ENCODE measurements at regions not wholly inside any gene's neighbourhood (a gene's known extent, or its start where the extent isn't known, plus 50 kb on each side); places are given as distances from the start of the nearest gene placed in this dataset.
"Not testable (repeated sequence)": the region's sequence is repeated elsewhere in the genome, so short reads cannot be mapped to it uniquely, and the experiment has no call there.

GRCh38 chrY:7320171-7320570 lies 408.6 kb upstream of the AMELY start:
- not testable (repeated sequence) for TF ChIP-seq CTCF, POLR2A (IDR thresholded peaks at IDR 0.05)
